AG04449 (cell line): ENCODE measurements at regions not wholly inside any gene's neighbourhood (a gene's known extent, or its start where the extent isn't known, plus 50 kb on each side); places are given as distances from the start of the nearest gene placed in this dataset.

Experiments
- CTCF ChIA-PET: fragments of 350-600 bp; formaldehyde crosslinking; extraction: SDS; loops from one replicate; lab custom pipeline; 2021; ENCODE audit warnings: antibody characterized with exemption; lab: Yijun Ruan, JAX
- POLR2A ChIA-PET: fragments of 400-600, 350-600 bp; formaldehyde crosslinking; extraction: SDS; loops from one replicate; lab custom pipeline; 2020; ENCODE audit warnings: antibody characterized with exemption, inconsistent platforms; lab: Yijun Ruan, JAX
- DNase-seq: peaks from one replicate; pipeline ENCODE4 v3.0.0-alpha.2; 2010; ENCODE audit warnings: low read depth, low spot score
- H3K4me3 ChIP-seq: 2 replicates; pipeline ENCODE4 v1.5.1; 2011; ENCODE audit warnings: low read depth, mild to moderate bottlenecking, control low read depth, low read length
- TF ChIP-seq, protein P1 (sequence below): IDR thresholded peaks from one replicate; pipeline ENCODE4 v1.5.1; 2011; ENCODE audit warnings: mild to moderate bottlenecking, moderate library complexity, low read length, control low read depth, inconsistent platforms; ENCODE audit not compliant: insufficient read depth; ENCODE audit errors: missing control alignments

DNA sequence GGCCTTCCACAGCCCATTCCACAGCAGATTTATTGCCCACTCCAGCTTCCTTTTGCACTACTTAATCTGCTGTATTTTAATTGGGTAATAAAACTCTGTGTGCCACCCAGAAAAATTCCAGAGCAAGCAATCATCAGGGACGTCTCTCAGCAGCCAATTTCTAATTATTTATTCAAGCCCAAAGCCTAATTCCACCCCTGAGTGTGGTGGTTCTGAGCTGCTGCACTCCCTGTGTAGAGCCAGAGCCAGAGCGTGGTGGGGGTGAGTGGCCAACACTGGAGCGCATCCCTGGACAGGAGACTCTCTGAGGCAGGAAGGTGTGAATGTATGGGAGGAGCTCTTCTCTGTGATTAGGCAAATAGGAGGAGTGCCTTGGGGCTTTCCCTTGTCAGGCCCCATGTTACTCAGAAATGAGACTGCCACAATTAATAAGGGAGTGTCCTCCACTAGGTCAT lies 66.1 kb downstream of the CD24 start:
- no peak overlapping the region for H3K4me3 ChIP-seq
- TF ChIP-seq, protein P1, sequence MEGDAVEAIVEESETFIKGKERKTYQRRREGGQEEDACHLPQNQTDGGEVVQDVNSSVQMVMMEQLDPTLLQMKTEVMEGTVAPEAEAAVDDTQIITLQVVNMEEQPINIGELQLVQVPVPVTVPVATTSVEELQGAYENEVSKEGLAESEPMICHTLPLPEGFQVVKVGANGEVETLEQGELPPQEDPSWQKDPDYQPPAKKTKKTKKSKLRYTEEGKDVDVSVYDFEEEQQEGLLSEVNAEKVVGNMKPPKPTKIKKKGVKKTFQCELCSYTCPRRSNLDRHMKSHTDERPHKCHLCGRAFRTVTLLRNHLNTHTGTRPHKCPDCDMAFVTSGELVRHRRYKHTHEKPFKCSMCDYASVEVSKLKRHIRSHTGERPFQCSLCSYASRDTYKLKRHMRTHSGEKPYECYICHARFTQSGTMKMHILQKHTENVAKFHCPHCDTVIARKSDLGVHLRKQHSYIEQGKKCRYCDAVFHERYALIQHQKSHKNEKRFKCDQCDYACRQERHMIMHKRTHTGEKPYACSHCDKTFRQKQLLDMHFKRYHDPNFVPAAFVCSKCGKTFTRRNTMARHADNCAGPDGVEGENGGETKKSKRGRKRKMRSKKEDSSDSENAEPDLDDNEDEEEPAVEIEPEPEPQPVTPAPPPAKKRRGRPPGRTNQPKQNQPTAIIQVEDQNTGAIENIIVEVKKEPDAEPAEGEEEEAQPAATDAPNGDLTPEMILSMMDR = no peak
- DNase-seq = no peak
- ChIA-PET CTCF (no interaction called here), POLR2A (no interaction called here)

- CTCF ChIA-PET = no interaction called here
- TF ChIP-seq, protein P1 = no peak
- DNase-seq = no peak
- POLR2A ChIA-PET = no interaction called here
- no peak overlapping the region for H3K4me3 ChIP-seq
Measured at GRCh38 chr6:106907754-106908153, 66.8 kb downstream of the CD24 start.

DNA sequence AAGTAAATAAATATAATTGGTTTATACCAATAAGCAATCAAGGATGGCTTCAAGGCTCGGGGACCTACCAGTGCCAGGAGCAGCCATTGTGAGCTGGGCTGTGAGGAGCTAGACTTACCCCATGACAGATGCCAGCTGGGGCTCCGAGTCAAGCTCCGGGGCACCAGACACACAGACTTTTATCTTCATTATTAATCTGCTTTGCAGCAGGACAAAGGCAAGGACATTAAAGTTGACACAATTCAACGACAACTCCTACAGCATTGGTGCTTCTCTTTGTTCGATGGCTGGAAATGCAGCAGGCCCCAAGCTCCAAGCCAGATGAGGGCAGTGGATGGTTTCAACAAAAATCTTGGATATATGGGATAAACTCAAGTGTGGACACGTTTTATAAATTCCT lies 68.3 kb downstream of the CD24 start:
- no peak overlapping the region for H3K4me3 ChIP-seq
- CTCF ChIA-PET = no interaction called here
- TF ChIP-seq, protein P1 = no peak
- POLR2A ChIA-PET = no interaction called here
- no peak for DNase-seq

- ChIA-PET POLR2A (no interaction called here), CTCF (no interaction called here)
- H3K4me3 ChIP-seq = no peak overlapping the region
- no peak for DNase-seq
- TF ChIP-seq, protein P1 = no peak
Measured at GRCh38 chr6:106903299-106903698, 71.2 kb downstream of the CD24 start.

DNA sequence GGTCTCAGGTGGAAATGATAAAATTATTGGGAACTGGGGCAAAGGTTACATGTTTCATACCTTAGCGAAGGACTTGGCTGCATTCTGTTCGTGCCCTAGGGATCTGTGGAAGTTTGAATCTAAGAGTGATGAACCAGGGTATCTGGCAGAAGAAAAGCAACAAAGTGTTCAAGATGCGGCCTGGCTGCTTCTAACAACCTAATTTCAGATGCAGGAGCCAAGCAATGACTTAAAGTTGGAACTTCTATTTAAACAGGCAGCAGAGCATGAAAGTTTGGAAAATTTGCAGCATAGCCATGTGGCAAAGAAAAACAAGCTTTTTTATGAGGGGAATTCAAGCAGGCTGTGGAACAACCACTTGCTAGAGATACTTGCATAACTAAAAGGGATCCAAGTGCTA lies 73.5 kb downstream of the CD24 start:
- DNase-seq = no peak
- ChIA-PET CTCF (no interaction called here), POLR2A (no interaction called here)
- no peak overlapping the region for H3K4me3 ChIP-seq
- TF ChIP-seq, protein P1 = no peak

DNA sequence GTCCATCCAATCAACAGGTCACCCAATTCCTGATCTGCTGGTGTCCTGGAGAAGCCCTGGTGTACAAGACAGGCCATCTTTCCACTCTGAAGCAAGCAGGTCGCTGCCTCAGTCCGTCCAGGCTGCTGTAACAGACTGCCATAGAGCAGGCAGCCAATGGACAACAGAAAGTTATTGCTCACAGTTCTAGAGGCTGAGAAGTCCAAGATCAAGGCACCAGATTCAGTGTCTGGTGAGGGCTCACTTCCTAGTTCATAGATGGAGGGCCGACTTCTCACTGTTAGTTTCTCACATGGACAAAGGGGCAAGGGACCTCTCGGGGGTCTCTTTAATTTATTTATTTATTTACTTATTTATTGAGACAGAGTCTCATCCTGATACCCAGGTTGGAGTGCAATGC lies 74.8 kb downstream of the CD24 start:
- H3K4me3 ChIP-seq = no peak overlapping the region
- TF ChIP-seq, protein P1 = no peak
- POLR2A ChIA-PET = no interaction called here
- CTCF ChIA-PET = no interaction called here
- DNase-seq = no peak
